A549 (cell line): ENCODE measurements at regions not wholly inside any gene's neighbourhood (a gene's known extent, or its start where the extent isn't known, plus 50 kb on each side); places are given as distances from the start of the nearest gene placed in this dataset.
"Not testable (repeated sequence)": the region's sequence is repeated elsewhere in the genome, so short reads cannot be mapped to it uniquely, and the experiment has no call there.

ENCODE experiments used
- ATAC-seq, 2 experiments: fragments of 200-7000 bp in 1 of 2; fragments of >200 bp in 1 of 2; cut with Nextera tagmentation in 1 of 2; cut with Tn5 transposase in 1 of 2; 3 replicates each; pipeline versions ENCODE4 v1.8.0 to v1.9.1; 2018 to 2020; ENCODE audit warnings: mild to moderate bottlenecking in 1 of 2, moderate library complexity in 1 of 2
- CTCF ChIA-PET: fragments of 300-600 bp; sonication (Branson Sonifier 250); formaldehyde crosslinking; extraction: SDS; loops from one replicate; lab custom pipeline; 2021; ENCODE audit warnings: antibody characterized with exemption, inconsistent platforms; lab: Yijun Ruan, JAX
- POLR2A ChIA-PET: fragments of 350-600 bp; formaldehyde crosslinking; extraction: SDS; loops from one replicate; lab custom pipeline; 2021; ENCODE audit warnings: antibody characterized with exemption, inconsistent platforms; lab: Yijun Ruan, JAX
- DNase-seq, 2 experiments: peaks; one replicate each; pipeline versions ENCODE4 v3.0.0 to v3.0.0-alpha.2; 2011 to 2016; ENCODE audit warnings: low read depth in 1 of 2, low spot score in 1 of 2
- FAIRE-seq: peaks from 2 replicates; lab custom pipeline; 2011; peaks lifted over from hg19 to GRCh38; lab: Jason Lieb, UNC
- H3K27ac ChIP-seq, 2 experiments: fragments of >200 bp; sonication (Bioruptor Twin); formaldehyde crosslinking; 3 replicates each; pipeline ENCODE4 v1.5.1; 2016 to 2017
- H3K4me1 ChIP-seq: fragments of >200 bp; sonication (Bioruptor Twin); formaldehyde crosslinking; 3 replicates; pipeline ENCODE4 v1.6.1; 2016
- H3K4me2 ChIP-seq: fragments of >200 bp; sonication (Bioruptor Twin); formaldehyde crosslinking; 3 replicates; pipeline ENCODE4 v1.6.1; 2016
- H3K4me3 ChIP-seq: fragments of >200 bp; sonication (Bioruptor Twin); formaldehyde crosslinking; 3 replicates; pipeline ENCODE4 v1.5.1; 2016
- H3K9me3 ChIP-seq: fragments of >200 bp; sonication (Bioruptor Twin); formaldehyde crosslinking; 3 replicates; pipeline ENCODE4 v1.6.1; 2016
- CEBPB ChIP-seq, 2 experiments: fragments of >200 bp in 1 of 2; sonication (Bioruptor Twin) in 1 of 2; formaldehyde crosslinking in 1 of 2; IDR thresholded peaks; 2 replicates each; pipeline ENCODE4 v1.6.1; 2012 to 2016
- CHD2 ChIP-seq: fragments of 150-350 bp; IDR thresholded peaks from 2 replicates; pipeline ENCODE4 v1.6.1; 2014; ENCODE audit warnings: low read length; ENCODE audit not compliant: partially characterized antibody
- ESRRA ChIP-seq: fragments of 150-350 bp; IDR thresholded peaks from 2 replicates; pipeline ENCODE4 v1.6.1; 2014; ENCODE audit warnings: mild to moderate bottlenecking, low read length, borderline replicate concordance
- GATA3 ChIP-seq: IDR thresholded peaks from 2 replicates; pipeline ENCODE4 v1.6.1; 2012; ENCODE audit warnings: borderline replicate concordance
- HOXA7 ChIP-seq: fragments of 250-450 bp; sonication (Bioruptor Pico); IDR thresholded peaks from 2 replicates; pipeline ENCODE4 v1.5.0; 2020; ENCODE audit warnings: mild to moderate bottlenecking, moderate library complexity
- HOXB13 ChIP-seq: fragments of 250-450 bp; sonication (Bioruptor Pico); IDR thresholded peaks from 2 replicates; pipeline ENCODE4 v1.5.0; 2020; ENCODE audit warnings: low read depth, mild to moderate bottlenecking, moderate library complexity
- KDM1A ChIP-seq: fragments of 200-600 bp; sonication (generic); IDR thresholded peaks from 2 replicates; pipeline ENCODE4 v1.6.1; 2016; ENCODE audit warnings: low read depth, mild to moderate bottlenecking
- KDM5A ChIP-seq: fragments of 200-600 bp; sonication (generic); IDR thresholded peaks from 2 replicates; pipeline ENCODE4 v1.6.1; 2016; ENCODE audit warnings: antibody characterized with exemption, mild to moderate bottlenecking
- MAFK ChIP-seq: fragments of 450-650 bp; IDR thresholded peaks from 2 replicates; pipeline ENCODE4 v1.6.1; 2014; ENCODE audit not compliant: partially characterized antibody
- MAZ ChIP-seq: fragments of 150-350 bp; IDR thresholded peaks from 2 replicates; pipeline ENCODE4 v1.6.1; 2014; ENCODE audit warnings: antibody characterized with exemption, low read depth, low read length, borderline replicate concordance
- MYC ChIP-seq: IDR thresholded peaks from 2 replicates; pipeline ENCODE4 v1.6.1; 2012; ENCODE audit warnings: mild to moderate bottlenecking, inconsistent platforms, low read length, improper control_type of control experiment, borderline replicate concordance
- PHF8 ChIP-seq: fragments of 200-600 bp; sonication (generic); IDR thresholded peaks from 2 replicates; pipeline ENCODE4 v1.6.1; 2016; ENCODE audit warnings: low read depth, mild to moderate bottlenecking, antibody characterized with exemption, moderate library complexity, borderline replicate concordance
- POLR2A ChIP-seq: IDR thresholded peaks from 2 replicates; pipeline ENCODE4 v1.6.1; 2012; ENCODE audit warnings: mild to moderate bottlenecking, low read length
- RAD21 ChIP-seq, 2 experiments: fragments of >200 bp in 1 of 2; sonication (Bioruptor Twin) in 1 of 2; formaldehyde crosslinking in 1 of 2; IDR thresholded peaks in 1 of 2; conservative IDR thresholded peaks in 1 of 2; 2 replicates in 1 of 2; 3 replicates in 1 of 2; pipeline ENCODE4 v1.6.1; 2012 to 2018; ENCODE audit warnings: inconsistent platforms in 1 of 2
- RCOR1 ChIP-seq: fragments of 150-350 bp; IDR thresholded peaks from 2 replicates; pipeline ENCODE4 v1.6.1; 2014; ENCODE audit warnings: antibody characterized with exemption, low read length, low read depth
- RFX5 ChIP-seq: fragments of 450-650 bp; IDR thresholded peaks from 2 replicates; pipeline ENCODE4 v1.7.1; 2014; ENCODE audit warnings: antibody characterized with exemption, mild to moderate bottlenecking, moderate library complexity
- RNF2 ChIP-seq: fragments of 200-600 bp; sonication (generic); IDR thresholded peaks from 2 replicates; pipeline ENCODE4 v1.6.1; 2016; ENCODE audit warnings: low read depth, mild to moderate bottlenecking, antibody characterized with exemption, moderate library complexity, borderline replicate concordance
- TFCP2L1 ChIP-seq: fragments of 250-450 bp; sonication (Bioruptor Pico); IDR thresholded peaks from 2 replicates; pipeline ENCODE4 v1.5.0; 2021; ENCODE audit warnings: mild to moderate bottlenecking
- TP53 ChIP-seq: fragments of 250-450 bp; sonication (Bioruptor Pico); IDR thresholded peaks from 2 replicates; pipeline ENCODE4 v1.5.0; 2021; ENCODE audit warnings: mild to moderate bottlenecking, moderate library complexity
- ZFP36 ChIP-seq: fragments of 450-650 bp; IDR thresholded peaks from 2 replicates; pipeline ENCODE4 v1.6.1; 2014; ENCODE audit warnings: borderline replicate concordance; ENCODE audit not compliant: partially characterized antibody
- ZNF302 ChIP-seq: fragments of 250-450 bp; sonication (Bioruptor Pico); IDR thresholded peaks from 2 replicates; pipeline ENCODE4 v1.9.0; 2021; ENCODE audit warnings: inconsistent platforms, mild to moderate bottlenecking, moderate library complexity
- WGBS: methylation state at CpG from one replicate; pipeline ENCODE4 v1.1.6; 2017; ENCODE audit errors: missing lambda C conversion rate; 5-methylcytosine and 5-hydroxymethylcytosine counted together
- TF ChIP-seq, protein P1 (sequence below): fragments of >200 bp; sonication (Bioruptor Twin); formaldehyde crosslinking; IDR thresholded peaks from 3 replicates; pipeline ENCODE4 v1.6.1; 2016
- TF ChIP-seq, protein P2 (sequence below): IDR thresholded peaks from 2 replicates; pipeline ENCODE4 v1.6.1; 2012; ENCODE audit warnings: low read depth, borderline replicate concordance
- TF ChIP-seq, protein P3 (sequence below): fragments of 450-650 bp; IDR thresholded peaks from 2 replicates; pipeline ENCODE4 v1.6.1; 2014; ENCODE audit warnings: antibody characterized with exemption
- TF ChIP-seq, protein P4 (sequence below): fragments of >200 bp; sonication (Bioruptor Twin); formaldehyde crosslinking; IDR thresholded peaks from 2 replicates; pipeline ENCODE4 v1.6.1; 2016
- TF ChIP-seq, protein P5 (sequence below): fragments of 200-600 bp; sonication (generic); IDR thresholded peaks from 2 replicates; pipeline ENCODE4 v1.6.1; 2016; ENCODE audit warnings: antibody characterized with exemption, mild to moderate bottlenecking, moderate library complexity

DNA sequence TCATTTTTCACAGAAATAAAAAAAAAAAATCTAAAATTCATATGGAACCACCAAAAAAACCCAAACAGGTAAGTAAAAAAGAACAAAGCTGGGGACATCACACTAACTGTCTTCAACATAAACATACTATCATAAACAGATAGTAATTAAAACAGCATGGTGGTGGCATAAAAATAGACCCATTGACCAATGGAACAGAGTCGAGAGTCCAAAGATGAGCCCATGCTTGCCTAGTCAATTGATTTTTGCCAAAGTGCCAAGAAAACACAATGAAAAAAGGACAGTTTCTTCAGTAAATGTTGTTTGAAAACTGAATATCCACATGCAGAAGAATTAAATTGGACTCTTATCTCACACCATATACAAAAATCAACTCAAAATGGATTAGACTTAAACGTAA, 513.2 kb upstream of the PHF14 start:
- Histone ChIP-seq H3K27ac (no peak overlapping the region), H3K4me1 (no peaks in the 10 kb centered on the region), H3K4me2 (no peak overlapping the region), H3K4me3 (no peak overlapping the region), H3K9me3 (no peaks in the 10 kb centered on the region)
- WGBS, result 1% methylated on average over 2 of the region's 2 CpGs
- CTCF ChIA-PET, result no interaction called here
- no peak for TF ChIP-seq MAFK
- TF ChIP-seq RFX5, result no peak
- no peak for TF ChIP-seq RNF2
- no peak for TF ChIP-seq RAD21 (conservative IDR thresholded peaks at IDR 0.05 in 1 of 2, IDR thresholded peaks at IDR 0.05 in 1 of 2)
- TF ChIP-seq MYC, result no peak
- TF ChIP-seq CHD2, result no peak
- no peak for TF ChIP-seq CEBPB (IDR thresholded peaks at IDR 0.05)
- TF ChIP-seq ZFP36, result no peak
- TF ChIP-seq ESRRA, result no peak
- TF ChIP-seq, protein P1, sequence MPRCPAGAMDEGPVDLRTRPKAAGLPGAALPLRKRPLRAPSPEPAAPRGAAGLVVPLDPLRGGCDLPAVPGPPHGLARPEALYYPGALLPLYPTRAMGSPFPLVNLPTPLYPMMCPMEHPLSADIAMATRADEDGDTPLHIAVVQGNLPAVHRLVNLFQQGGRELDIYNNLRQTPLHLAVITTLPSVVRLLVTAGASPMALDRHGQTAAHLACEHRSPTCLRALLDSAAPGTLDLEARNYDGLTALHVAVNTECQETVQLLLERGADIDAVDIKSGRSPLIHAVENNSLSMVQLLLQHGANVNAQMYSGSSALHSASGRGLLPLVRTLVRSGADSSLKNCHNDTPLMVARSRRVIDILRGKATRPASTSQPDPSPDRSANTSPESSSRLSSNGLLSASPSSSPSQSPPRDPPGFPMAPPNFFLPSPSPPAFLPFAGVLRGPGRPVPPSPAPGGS, result no peak
- TF ChIP-seq, protein P2, sequence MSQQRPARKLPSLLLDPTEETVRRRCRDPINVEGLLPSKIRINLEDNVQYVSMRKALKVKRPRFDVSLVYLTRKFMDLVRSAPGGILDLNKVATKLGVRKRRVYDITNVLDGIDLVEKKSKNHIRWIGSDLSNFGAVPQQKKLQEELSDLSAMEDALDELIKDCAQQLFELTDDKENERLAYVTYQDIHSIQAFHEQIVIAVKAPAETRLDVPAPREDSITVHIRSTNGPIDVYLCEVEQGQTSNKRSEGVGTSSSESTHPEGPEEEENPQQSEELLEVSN, result no peak
- TF ChIP-seq PHF8, result no peak
- TF ChIP-seq, protein P3, sequence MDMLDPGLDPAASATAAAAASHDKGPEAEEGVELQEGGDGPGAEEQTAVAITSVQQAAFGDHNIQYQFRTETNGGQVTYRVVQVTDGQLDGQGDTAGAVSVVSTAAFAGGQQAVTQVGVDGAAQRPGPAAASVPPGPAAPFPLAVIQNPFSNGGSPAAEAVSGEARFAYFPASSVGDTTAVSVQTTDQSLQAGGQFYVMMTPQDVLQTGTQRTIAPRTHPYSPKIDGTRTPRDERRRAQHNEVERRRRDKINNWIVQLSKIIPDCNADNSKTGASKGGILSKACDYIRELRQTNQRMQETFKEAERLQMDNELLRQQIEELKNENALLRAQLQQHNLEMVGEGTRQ, result no peak
- no peak for TF ChIP-seq ZNF302 (CRISPR knock-in tag)
- POLR2A ChIA-PET, result no interaction called here
- ATAC-seq (no peak), DNase-seq (no peak), FAIRE-seq (no peak)

DNA sequence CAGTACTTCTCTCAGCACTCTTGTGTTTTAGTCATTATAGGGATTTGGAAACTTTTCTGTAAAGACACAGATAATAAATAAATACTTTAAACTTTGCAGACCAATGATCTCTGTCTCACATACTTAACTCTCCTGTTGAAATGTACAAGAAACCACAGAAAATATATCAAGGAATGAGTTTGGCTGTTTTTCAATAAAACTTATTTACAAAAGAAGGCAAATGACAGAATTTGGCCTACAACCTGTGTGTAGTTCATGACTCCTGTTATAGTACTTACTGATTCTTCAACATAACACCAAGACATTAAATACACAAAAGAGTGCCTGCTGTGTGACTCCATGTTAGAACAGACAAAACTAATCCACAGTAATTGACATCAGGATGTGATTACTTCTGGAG, 510.0 kb upstream of the PHF14 start:
- FAIRE-seq, result no peak
- TF ChIP-seq, protein P3, result no peak
- TF ChIP-seq RCOR1, result no peak
- TF ChIP-seq RNF2, result no peak
- TF ChIP-seq RFX5, result no peak
- no peak for TF ChIP-seq TFCP2L1 (CRISPR knock-in tag)
- no peak for TF ChIP-seq MAZ
- no peak for TF ChIP-seq RAD21 (conservative IDR thresholded peaks at IDR 0.05 in 1 of 2, IDR thresholded peaks at IDR 0.05 in 1 of 2)
- TF ChIP-seq, protein P4, sequence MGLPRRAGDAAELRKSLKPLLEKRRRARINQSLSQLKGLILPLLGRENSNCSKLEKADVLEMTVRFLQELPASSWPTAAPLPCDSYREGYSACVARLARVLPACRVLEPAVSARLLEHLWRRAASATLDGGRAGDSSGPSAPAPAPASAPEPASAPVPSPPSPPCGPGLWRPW, result no peak
- no peak for TF ChIP-seq POLR2A
- TF ChIP-seq HOXB13 (CRISPR knock-in tag), result no peak
- no peak for TF ChIP-seq KDM5A
- TF ChIP-seq KDM1A, result no peak
- no peak for TF ChIP-seq GATA3
- TF ChIP-seq, protein P5, sequence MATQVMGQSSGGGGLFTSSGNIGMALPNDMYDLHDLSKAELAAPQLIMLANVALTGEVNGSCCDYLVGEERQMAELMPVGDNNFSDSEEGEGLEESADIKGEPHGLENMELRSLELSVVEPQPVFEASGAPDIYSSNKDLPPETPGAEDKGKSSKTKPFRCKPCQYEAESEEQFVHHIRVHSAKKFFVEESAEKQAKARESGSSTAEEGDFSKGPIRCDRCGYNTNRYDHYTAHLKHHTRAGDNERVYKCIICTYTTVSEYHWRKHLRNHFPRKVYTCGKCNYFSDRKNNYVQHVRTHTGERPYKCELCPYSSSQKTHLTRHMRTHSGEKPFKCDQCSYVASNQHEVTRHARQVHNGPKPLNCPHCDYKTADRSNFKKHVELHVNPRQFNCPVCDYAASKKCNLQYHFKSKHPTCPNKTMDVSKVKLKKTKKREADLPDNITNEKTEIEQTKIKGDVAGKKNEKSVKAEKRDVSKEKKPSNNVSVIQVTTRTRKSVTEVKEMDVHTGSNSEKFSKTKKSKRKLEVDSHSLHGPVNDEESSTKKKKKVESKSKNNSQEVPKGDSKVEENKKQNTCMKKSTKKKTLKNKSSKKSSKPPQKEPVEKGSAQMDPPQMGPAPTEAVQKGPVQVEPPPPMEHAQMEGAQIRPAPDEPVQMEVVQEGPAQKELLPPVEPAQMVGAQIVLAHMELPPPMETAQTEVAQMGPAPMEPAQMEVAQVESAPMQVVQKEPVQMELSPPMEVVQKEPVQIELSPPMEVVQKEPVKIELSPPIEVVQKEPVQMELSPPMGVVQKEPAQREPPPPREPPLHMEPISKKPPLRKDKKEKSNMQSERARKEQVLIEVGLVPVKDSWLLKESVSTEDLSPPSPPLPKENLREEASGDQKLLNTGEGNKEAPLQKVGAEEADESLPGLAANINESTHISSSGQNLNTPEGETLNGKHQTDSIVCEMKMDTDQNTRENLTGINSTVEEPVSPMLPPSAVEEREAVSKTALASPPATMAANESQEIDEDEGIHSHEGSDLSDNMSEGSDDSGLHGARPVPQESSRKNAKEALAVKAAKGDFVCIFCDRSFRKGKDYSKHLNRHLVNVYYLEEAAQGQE, result no peak
- TF ChIP-seq HOXA7 (CRISPR knock-in tag), result no peak
- TF ChIP-seq TP53 (CRISPR knock-in tag), result no peak
- ChIA-PET CTCF (no interaction called here), POLR2A (no interaction called here)
- Histone ChIP-seq H3K9me3 (no peaks in the 10 kb centered on the region), H3K4me1 (no peaks in the 10 kb centered on the region), H3K27ac (no peak overlapping the region), H3K4me3 (no peak overlapping the region), H3K4me2 (no peak overlapping the region)
- no peak for ATAC-seq
- DNase-seq, result no peak

DNA sequence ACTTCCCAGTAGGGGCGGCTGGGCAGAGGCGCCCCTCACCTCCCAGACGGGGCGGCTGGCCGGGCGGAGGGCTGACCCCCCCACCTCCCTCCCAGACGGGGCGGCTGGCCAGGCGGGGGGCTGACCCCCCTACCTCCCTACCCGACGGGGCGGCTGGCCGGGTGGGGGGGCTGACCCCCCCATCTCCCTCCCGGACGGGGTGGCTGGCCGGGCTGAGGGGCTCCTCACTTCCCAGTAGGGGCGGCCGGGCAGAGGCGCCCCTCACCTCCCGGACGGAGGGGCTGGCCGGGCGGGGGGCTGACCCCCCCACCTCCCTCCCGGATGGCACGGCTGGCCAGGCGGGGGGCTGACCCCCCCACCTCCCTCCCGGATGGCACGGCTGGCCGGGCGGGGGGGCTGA, 508.1 kb upstream of the PHF14 start:
- WGBS, result no CpG with 5 or more reads among the region's 30 CpGs
- H3K9me3 ChIP-seq, FAIRE-seq, DNase-seq, CTCF ChIA-PET, ATAC-seq, POLR2A ChIA-PET, H3K4me1 ChIP-seq, H3K27ac ChIP-seq, H3K4me2 ChIP-seq, H3K4me3 ChIP-seq: not testable (repeated sequence)
